ENCODE measurements at regions not wholly inside any gene's neighbourhood (a gene's known extent, or its start where the extent isn't known, plus 50 kb on each side); places are given as distances from the start of the nearest gene placed in this dataset.

GRCh38 chr10:90407851-90408250 lies 450.0 kb downstream of the HTR7 start:
- H3F3A ChIP-seq (ENCODE audit: low read length, unreplicated experiment): no peaks in the 10 kb centered on the region
- H4K20me1 ChIP-seq (ENCODE audit: low read length): no peaks in the 10 kb centered on the region
- H3K4me1 ChIP-seq (ENCODE audit: insufficient read depth, low read length): peaks cover 30% of the 10 kb centered on the region
- H3K4me2 ChIP-seq (ENCODE audit: low read length): peak overlapping the region; percentile 19; the same call in 1 of the 2 replicates
- ChIA-PET CTCF (no interaction called here), POLR2A (ENCODE audit: unreplicated experiment) (no interaction called here)
- no peak for TF ChIP-seq EZH2phosphoT487 (IDR thresholded peaks at IDR 0.05; ENCODE audit: borderline replicate concordance, low read length)
- TF ChIP-seq EZH2 (IDR thresholded peaks at IDR 0.05; ENCODE audit: low read length, unreplicated experiment): no peak
- no peak for TF ChIP-seq CTCF (conservative IDR thresholded peaks at IDR 0.05; ENCODE audit: low read depth, low read length)
- intact Hi-C loops (cut with micrococcal nuclease): no loop called here
- peak overlapping the region; percentile 12; the same call in 1 of the 2 replicates for H3K27ac ChIP-seq (ENCODE audit: low read length)
- H3K27me3 ChIP-seq (ENCODE audit: low read length): no peaks in the 10 kb centered on the region
- no peaks in the 10 kb centered on the region for H3K9me2 ChIP-seq (replicated peaks; ENCODE audit: low read length)
- ATAC-seq (no peak), DNase-seq (no peak)
- H3K36me3 ChIP-seq (ENCODE audit: low read depth, low read length): no peaks in the 10 kb centered on the region
- BruUV-seq (replicated peaks): no TSS peak
- H3K9me3 ChIP-seq (ENCODE audit: low read length): no peaks in the 10 kb centered on the region
- H3K4me3 ChIP-seq (ENCODE audit: low read length): no peak overlapping the region
- H3K79me2 ChIP-seq (ENCODE audit: low read length): no peaks in the 10 kb centered on the region
- no peak overlapping the region for H3K9ac ChIP-seq (ENCODE audit: low read length)
- no peak overlapping the region for H2AFZ ChIP-seq (ENCODE audit: low read length)

GRCh38 chr10:90412582-90412981 lies 445.3 kb downstream of the HTR7 start:
- Histone ChIP-seq H3F3A (ENCODE audit: low read length, unreplicated experiment) (no peaks in the 10 kb centered on the region), H3K4me2 (ENCODE audit: low read length) (peak overlapping the region; percentile 34), H3K9ac (ENCODE audit: low read length) (no peak overlapping the region), H2AFZ (ENCODE audit: low read length) (peak overlapping the region; percentile 35; the same call in 1 of the 2 replicates), H3K79me2 (ENCODE audit: low read length) (no peaks in the 10 kb centered on the region), H3K27me3 (ENCODE audit: low read length) (no peaks in the 10 kb centered on the region), H3K9me2 (replicated peaks; ENCODE audit: low read length) (no peaks in the 10 kb centered on the region), H4K20me1 (ENCODE audit: low read length) (no peaks in the 10 kb centered on the region), H3K4me1 (ENCODE audit: insufficient read depth, low read length) (peaks cover 39% of the 10 kb centered on the region), H3K27ac (ENCODE audit: low read length) (peak overlapping the region; percentile 38), H3K36me3 (ENCODE audit: low read depth, low read length) (no peaks in the 10 kb centered on the region), H3K4me3 (ENCODE audit: low read length) (no peak overlapping the region), H3K9me3 (ENCODE audit: low read length) (no peaks in the 10 kb centered on the region)
- intact Hi-C loops (cut with micrococcal nuclease): loop anchor here (10.0 kb wide), 2 partner anchors 172 to 262 kb away; no protein-coding TSS in a partner anchor
- CTCF ChIA-PET: no interaction called here
- POLR2A ChIA-PET (ENCODE audit: unreplicated experiment): no interaction called here
- ATAC-seq: peak; percentile 66
- no TSS peak for BruUV-seq (replicated peaks)
- TF ChIP-seq EZH2 (IDR thresholded peaks at IDR 0.05; ENCODE audit: low read length, unreplicated experiment) (no peak), EZH2phosphoT487 (IDR thresholded peaks at IDR 0.05; ENCODE audit: borderline replicate concordance, low read length) (no peak), CTCF (conservative IDR thresholded peaks at IDR 0.05; ENCODE audit: low read depth, low read length) (no peak)
- DNase-seq: peak; percentile 24

- ATAC-seq: peak; percentile 38
- no peaks in the 10 kb centered on the region for H3F3A ChIP-seq (ENCODE audit: low read length, unreplicated experiment)
- intact Hi-C loops (cut with micrococcal nuclease): loop anchor here (10.0 kb wide), 2 partner anchors 172 to 262 kb away; no protein-coding TSS in a partner anchor
- CTCF ChIA-PET: no interaction called here
- H3K4me1 ChIP-seq (ENCODE audit: insufficient read depth, low read length): peaks cover 37% of the 10 kb centered on the region
- no peak overlapping the region for H3K4me3 ChIP-seq (ENCODE audit: low read length)
- POLR2A ChIA-PET (ENCODE audit: unreplicated experiment): interaction anchor here (0.6 kb wide), 1 partner anchor 132 kb away, joined by 3 read pairs; no protein-coding TSS in a partner anchor
- no peaks in the 10 kb centered on the region for H3K9me3 ChIP-seq (ENCODE audit: low read length)
- no peaks in the 10 kb centered on the region for H3K36me3 ChIP-seq (ENCODE audit: low read depth, low read length)
- no TSS peak for BruUV-seq (replicated peaks)
- no peaks in the 10 kb centered on the region for H3K9me2 ChIP-seq (replicated peaks; ENCODE audit: low read length)
- TF ChIP-seq EZH2 (IDR thresholded peaks at IDR 0.05; ENCODE audit: low read length, unreplicated experiment) (no peak), EZH2phosphoT487 (IDR thresholded peaks at IDR 0.05; ENCODE audit: borderline replicate concordance, low read length) (no peak), CTCF (conservative IDR thresholded peaks at IDR 0.05; ENCODE audit: low read depth, low read length) (no peak)
- H3K27ac ChIP-seq (ENCODE audit: low read length): peak overlapping the region; percentile 38
- H3K27me3 ChIP-seq (ENCODE audit: low read length): no peaks in the 10 kb centered on the region
- no peak overlapping the region for H2AFZ ChIP-seq (ENCODE audit: low read length)
- DNase-seq: peak; percentile 61
- no peaks in the 10 kb centered on the region for H3K79me2 ChIP-seq (ENCODE audit: low read length)
- H3K4me2 ChIP-seq (ENCODE audit: low read length): peak overlapping the region; percentile 66
- no peaks in the 10 kb centered on the region for H4K20me1 ChIP-seq (ENCODE audit: low read length)
- H3K9ac ChIP-seq (ENCODE audit: low read length): no peak overlapping the region
Observed at GRCh38 chr10:90413196-90413595, 444.6 kb downstream of the HTR7 start.
